Bone marrow (tissue), 2 donors: ENCODE measurements at regions not wholly inside any gene's neighbourhood (a gene's known extent, or its start where the extent isn't known, plus 50 kb on each side); places are given as distances from the start of the nearest gene placed in this dataset.

ENCODE experiments used
- DNase-seq, 2 donors: peaks; one replicate each; lab custom pipeline; 2025; lab: John Stamatoyannopoulos, UW

GRCh38 chr15:94893091-94893490, 661.7 kb downstream of the MCTP2 start:
- DNase-seq = no peak

DNA sequence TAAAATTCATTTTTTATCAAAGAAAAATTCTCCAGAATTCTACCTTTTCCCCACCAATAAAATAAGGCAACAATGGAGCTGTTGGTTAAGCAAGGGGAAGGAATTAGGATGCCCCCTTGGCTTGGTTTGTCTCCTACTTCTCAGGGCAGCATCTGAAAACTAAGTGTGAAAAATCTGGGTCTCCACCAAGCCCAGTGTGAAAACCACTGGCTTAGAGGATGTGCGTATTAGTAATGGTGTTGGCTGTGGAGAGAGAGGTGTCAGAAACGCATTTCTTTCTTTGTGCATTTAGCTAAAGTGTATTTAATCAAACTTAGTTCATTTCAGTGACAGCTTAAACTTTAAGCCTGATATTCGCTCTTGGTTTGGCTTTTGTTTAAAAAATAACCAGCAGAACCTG, 662.7 kb downstream of the MCTP2 start:
- no peak for DNase-seq

DNA sequence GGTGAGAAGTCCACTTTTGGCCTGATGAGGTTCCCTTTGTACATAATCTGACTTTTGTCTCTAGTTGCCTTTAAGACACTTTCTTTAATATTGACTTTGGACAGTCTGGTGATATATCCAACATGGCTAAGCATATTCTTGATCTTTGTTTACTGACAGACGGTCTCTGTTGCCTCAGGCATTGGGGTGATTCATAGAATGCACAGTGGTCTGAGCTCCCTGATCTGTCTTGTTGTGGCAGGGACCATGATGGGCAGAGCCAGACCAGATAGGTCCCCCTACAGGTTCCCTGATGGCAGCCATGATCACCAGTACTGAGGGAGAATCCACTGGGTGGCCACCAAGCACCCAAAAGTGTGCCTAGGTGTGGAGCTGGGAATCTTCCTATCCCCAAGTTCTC, 678.1 kb downstream of the MCTP2 start:
- no peak for DNase-seq

DNA sequence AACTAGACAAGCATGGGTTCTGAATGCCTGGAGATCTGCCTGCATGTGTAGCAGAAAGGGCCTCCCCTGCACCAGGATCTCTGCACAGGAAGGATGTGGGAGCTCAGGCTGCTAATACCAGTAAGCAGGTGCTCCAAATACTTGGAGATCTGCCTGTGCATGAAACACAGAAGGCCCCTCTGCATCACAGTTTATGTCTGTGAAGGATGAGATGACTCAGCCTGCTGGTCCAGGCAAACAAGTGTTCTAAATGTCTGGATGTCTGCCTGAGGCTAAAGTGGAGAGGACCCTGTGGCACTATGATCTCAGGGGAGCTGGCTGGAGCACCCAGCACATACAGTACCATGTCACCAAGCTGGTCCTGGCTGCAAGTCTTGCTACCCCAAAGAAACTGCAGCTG, 678.8 kb downstream of the MCTP2 start:
- no peak for DNase-seq

GRCh38 chr15:94912760-94913159, 681.4 kb downstream of the MCTP2 start:
- DNase-seq = no peak

GRCh38 chr15:94917068-94917467, 685.7 kb downstream of the MCTP2 start:
- DNase-seq = no peak

- DNase-seq = no peak
Measured at GRCh38 chr15:94921936-94922335, 690.6 kb downstream of the MCTP2 start.

DNA sequence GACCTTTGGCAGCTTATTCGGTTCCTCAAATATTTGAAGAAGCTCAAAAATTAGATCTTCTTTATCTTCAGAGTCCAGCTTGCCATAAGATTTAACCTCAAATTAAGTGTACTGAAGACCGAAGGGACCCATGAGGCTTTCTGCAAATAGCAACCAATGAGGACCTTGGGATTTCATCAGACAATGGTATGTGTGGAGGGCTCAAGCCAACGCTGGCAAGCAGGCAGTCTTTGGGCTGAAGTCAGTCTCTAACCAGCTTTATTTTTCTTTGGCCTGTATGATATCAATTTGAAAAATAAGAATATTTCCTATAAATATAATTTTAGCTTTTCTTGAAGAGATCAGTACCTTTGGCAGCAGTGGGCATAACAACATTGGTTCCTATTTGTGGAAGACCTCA, 692.7 kb downstream of the MCTP2 start:
- no peak for DNase-seq

DNA sequence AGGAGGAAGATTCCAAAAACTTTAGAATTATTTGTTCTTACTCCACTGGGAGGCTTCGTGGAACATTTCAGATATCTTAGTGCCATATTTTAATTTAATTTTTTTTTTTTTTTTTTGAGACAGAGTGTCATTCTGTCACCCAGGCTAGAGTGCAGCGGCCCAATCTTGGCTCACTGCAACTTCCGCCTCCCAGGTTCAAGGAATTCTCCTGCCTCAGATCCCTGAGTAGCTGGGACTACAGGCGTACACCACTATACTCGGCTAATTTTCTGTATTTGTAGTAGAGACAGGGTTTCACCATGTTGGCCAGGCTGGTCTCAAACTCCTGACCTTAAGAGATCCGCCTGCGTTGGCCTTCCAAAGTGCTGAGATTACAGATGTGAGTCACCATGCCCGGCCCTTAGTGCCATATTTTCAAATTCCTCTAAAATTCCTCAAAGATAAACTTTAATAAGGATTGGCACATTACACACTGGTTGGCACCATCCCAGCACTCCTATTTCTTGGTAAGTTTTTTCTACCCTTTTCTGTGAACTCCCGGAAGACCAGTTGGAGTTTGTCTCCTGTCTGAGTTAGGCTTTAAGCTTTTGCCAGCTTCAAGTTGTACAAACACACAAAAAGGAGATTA, 693.7 kb downstream of the MCTP2 start:
- no peak for DNase-seq

DNA sequence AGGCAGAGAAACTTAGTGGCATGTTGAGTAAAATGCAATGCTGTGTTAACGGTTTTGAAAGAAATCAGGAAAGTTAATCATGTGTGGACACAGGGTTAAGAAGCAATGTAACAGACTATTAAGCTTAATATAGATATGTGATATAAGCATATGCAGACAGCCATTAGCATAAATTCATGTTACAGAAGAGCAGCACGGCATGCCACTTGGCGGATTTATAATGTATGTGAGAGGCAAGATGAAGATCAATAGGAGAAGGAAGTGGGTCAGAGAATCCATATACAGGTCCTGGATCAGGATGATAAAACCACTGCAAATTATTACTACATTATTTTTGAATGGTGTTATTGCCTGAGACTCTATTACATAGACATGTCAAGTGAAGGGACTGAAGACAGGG, 694.3 kb downstream of the MCTP2 start:
- no peak for DNase-seq

GRCh38 chr15:94927003-94927402, 695.6 kb downstream of the MCTP2 start:
- DNase-seq = no peak

GRCh38 chr15:94929282-94929681, 697.9 kb downstream of the MCTP2 start:
- DNase-seq = no peak

GRCh38 chr15:94930441-94930840, 699.1 kb downstream of the MCTP2 start:
- no peak for DNase-seq

DNA sequence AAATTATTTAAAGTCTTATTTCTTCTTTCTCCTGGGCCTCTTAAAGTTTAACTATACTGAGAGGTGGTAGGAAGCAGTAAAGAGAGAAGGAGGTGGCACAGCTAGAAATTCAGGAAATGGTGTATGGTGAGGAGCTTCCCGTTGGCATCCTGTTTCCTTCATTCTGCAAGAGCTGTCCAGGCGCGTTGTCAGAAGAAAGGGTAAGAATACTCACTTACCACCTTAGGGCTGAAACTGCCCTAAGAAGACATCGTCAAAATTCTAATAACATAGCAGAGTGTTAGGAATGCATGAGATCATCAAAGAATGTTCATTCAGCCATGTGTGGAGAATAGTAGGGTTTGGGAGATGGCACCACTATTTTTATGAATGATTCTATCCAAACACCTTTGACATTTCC, 699.6 kb downstream of the MCTP2 start:
- DNase-seq = no peak

GRCh38 chr15:94934440-94934839, 703.1 kb downstream of the MCTP2 start:
- DNase-seq = no peak

DNA sequence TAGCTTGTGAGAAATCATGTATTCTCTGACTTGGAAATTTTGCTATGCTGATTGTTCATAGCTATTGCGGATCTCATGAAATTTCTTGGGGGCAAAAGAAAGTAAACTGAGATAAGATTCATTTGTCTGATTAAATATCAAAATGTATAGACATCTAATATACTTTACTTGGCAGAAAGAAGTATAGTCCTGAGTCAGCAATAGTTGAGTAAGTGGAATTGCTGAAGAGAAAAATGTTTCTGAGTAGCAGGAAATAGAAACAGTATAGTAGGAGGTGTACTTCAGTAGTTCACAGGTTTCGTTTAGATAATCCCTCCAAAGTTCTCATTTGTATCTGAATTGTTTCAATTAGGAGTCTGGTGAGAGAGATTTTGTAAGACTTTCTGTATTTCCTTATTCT, 705.9 kb downstream of the MCTP2 start:
- no peak for DNase-seq

DNA sequence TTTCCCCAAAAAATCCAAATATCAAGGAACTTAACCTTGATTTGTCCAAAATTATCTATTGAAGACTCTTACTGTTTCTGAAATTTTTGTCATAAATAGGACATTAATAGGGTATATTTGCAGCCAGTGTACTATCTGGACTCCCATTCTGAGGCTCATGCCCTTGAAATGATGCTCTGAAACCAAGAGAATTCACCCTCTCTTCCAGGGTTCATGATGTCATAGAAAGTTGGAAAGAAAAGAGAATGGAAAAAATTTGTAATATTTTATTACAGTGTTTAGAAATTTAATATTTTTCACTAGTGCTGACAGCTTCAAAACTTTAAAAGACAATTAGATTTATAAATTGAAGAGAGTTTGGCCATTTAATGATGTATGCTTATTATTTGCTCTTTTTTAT, 712.5 kb downstream of the MCTP2 start:
- no peak for DNase-seq

DNA sequence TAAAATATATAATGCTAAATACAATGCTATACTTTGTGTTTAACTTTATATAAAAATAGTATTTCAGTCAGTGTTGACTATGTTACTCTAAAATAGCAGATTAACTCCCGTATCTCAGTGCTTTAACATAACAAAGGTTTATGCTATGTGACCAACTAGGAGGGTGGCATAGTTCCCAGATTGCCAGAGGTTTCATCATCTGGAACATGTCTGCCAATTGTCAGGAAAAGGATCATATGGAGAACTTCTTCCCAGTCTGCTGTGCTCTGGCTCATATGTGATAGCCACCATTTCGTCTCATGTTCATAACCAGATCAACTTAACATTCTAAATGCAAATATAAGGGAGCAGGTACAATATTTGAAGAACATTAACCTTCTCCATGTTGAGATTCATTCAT, 720.2 kb downstream of the MCTP2 start:
- DNase-seq = no peak

GRCh38 chr15:94963953-94964352, 732.6 kb downstream of the MCTP2 start:
- no peak for DNase-seq

GRCh38 chr15:94965593-94965992, 734.2 kb downstream of the MCTP2 start:
- DNase-seq = no peak

DNA sequence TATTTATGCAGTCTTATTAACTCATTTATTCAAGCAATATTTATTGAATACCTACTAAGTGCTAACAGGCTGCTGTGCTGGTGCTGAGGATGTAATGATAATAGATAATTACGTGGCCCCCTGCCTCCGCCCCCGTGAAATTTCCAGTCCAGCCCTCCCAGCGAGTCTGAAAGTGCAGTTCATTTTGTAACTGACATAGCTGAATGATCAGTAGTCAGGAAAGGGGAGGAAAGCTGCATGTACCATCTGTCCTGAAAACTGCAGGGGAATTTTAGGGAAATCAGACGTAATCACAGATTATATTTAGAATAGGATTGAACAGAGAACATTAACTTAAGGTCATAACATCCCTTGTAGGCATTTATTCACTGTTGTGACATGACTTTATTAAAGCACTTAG, 736.8 kb downstream of the MCTP2 start:
- DNase-seq = no peak

DNA sequence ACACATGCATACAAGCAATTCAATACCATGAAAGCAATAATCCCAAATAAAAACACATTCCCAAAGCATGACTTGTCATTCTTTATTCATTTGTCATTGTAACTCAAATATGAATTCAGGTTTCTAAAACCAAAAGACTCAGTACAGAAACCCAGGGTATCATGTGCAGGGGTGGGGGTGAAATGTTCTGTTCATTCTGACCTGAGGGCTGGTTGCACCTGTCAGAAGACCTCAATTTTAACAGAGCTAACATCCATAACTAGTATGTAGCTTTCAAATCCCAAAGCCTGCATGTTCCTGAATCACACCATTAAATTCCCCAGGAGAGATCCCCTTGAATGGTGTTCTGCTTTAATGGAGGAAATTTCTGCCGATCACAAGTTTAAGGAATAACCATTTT, 738.7 kb downstream of the MCTP2 start:
- DNase-seq = no peak

DNA sequence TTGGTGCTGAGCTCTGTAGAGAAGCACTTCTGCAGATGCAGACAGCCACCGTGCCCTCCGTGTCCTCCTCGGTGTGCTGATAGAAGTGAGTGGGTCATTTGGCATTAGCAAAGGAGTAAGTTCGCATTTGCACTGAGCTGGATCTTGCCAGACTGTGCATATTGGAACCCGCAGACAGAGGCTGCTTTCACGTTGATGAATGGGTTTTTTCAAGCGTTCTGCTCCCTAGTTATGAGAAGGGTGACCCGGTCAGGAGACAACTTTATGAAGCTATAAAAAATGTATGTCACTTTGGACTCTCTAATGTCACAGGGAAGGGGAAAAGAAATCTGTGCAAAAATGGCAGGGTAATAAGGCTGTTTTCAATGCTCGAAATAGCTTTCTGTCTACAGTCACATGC, 739.4 kb downstream of the MCTP2 start:
- no peak for DNase-seq

DNA sequence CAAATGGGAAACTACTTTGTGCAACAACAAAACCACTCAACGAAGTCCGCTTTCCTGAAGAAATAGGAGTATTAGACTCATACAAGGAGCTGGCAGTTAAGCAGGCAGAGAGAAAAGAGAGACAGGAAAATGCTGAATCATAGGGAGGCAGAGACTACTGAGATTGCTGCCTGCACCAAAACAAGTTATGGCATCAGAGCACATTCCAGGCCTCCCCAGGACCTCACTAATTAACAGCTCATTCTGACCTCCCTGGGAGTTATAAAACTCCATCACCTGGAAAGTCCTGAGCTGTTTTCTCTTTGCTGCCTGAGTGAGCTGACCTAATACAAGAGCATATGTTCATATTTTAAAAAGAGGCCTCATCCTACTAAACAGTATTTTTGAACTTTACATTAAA, 741.0 kb downstream of the MCTP2 start:
- no peak for DNase-seq

GRCh38 chr15:94987085-94987484, 755.7 kb downstream of the MCTP2 start:
- DNase-seq = no peak
